Activated naive CD8-positive, alpha-beta T cell treated with anti-CD3 and anti-CD28 coated beads, Interleukin-2, amount 50 U/mL, for 24 hours (primary cell): ENCODE measurements at regions not wholly inside any gene's neighbourhood (a gene's known extent, or its start where the extent isn't known, plus 50 kb on each side); places are given as distances from the start of the nearest gene placed in this dataset.

Experiments
- ATAC-seq: fragments of 150-1000 bp; cut with Tn5 transposase; one replicate; pipeline ENCODE4 v1.10.0; 2021
- DNase-seq: peaks from one replicate; pipeline ENCODE4 v3.0.0; 2021
- H3K27ac Mint-ChIP-seq: one replicate; pipeline ENCODE4 v1.8.0; 2021; ENCODE audit warnings: mild to moderate bottlenecking, mixed read lengths
- H3K27me3 Mint-ChIP-seq: one replicate; pipeline ENCODE4 v1.8.0; 2021; ENCODE audit warnings: mixed read lengths
- H3K36me3 Mint-ChIP-seq: one replicate; pipeline ENCODE4 v1.8.0; 2021; ENCODE audit warnings: low read depth, mixed read lengths
- H3K4me1 Mint-ChIP-seq: one replicate; pipeline ENCODE4 v1.8.0; 2021; ENCODE audit warnings: mixed read lengths
- H3K4me3 Mint-ChIP-seq: one replicate; pipeline ENCODE4 v1.8.0; 2021; ENCODE audit warnings: mild to moderate bottlenecking, moderate library complexity, mixed read lengths
- H3K9me3 Mint-ChIP-seq: one replicate; pipeline ENCODE4 v1.8.0; 2021; ENCODE audit warnings: mixed read lengths

DNA sequence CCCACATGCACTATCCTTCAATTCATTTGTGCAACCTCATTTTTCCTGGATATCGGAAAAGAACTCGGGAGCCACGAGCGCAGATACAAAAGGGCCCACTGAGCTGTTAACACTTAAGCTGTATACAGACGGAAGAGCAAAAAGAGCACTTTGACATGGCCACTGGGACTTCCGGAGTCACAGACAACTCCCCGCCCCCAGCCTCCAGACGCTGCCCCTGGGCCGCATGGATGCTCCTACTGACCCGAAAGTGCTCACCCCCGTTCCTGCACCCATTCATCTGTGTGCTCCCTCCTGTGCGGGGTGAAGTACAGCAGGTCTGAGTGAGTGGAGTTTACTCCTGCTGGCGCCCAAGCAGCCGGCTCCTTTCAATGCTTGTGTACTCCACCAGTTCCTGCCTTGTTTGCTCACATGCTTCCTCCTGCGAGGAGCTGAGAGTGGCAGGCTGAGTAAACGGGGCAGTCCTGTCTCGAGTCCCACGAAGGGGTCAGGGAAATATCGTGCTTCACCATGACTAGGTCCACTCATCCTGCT, 901.0 kb upstream of the CTNND2 start:
- Mint-ChIP-seq H3K36me3 (no peaks in the 10 kb centered on the region), H3K9me3 (peaks cover 3% of the 10 kb centered on the region), H3K27me3 (no peaks in the 10 kb centered on the region), H3K4me1 (no peaks in the 10 kb centered on the region), H3K27ac (no peak overlapping the region), H3K4me3 (no peak overlapping the region)
- DNase-seq (no peak), ATAC-seq (no peak)

DNA sequence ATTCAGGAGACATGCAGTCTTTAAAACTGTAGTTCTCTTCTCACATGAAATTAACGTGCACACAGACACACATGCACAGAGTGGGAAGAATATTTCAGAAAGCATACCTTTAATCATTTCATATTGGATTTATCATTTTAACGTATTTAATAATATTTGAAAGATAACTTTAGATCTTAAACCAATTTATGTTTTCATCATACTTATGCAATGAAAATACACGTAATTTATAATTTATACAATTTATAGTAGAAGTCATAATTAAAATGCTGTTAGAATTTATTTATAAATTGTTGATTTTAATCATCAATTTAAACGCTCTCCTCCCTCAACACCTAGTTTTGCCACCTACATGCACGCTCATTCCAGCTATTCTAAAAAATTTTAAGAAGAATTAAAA, 894.9 kb upstream of the CTNND2 start:
- H3K4me1 Mint-ChIP-seq = no peaks in the 10 kb centered on the region
- ATAC-seq (no peak), DNase-seq (no peak)
- H3K27me3 Mint-ChIP-seq = no peaks in the 10 kb centered on the region
- H3K36me3 Mint-ChIP-seq = peaks cover under 1% of the 10 kb centered on the region
- no peak overlapping the region for H3K27ac Mint-ChIP-seq
- H3K9me3 Mint-ChIP-seq = peaks cover 7% of the 10 kb centered on the region
- H3K4me3 Mint-ChIP-seq = no peak overlapping the region

DNA sequence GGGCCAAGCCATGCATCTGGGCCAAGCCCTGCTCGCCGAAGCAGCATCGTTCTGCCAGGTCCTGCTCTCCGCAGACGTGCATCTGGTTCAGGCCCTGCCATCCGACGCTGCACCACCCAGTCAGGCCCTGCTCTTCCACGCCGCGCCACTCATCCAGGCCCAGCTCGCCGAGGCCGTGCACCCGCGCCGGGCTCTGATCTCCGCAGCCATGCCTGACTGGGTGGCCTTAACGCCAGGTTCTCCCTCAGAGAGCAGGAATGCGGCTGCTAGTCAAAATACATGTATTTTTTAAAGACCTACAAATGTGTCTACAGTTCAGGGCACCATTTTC, 891.1 kb upstream of the CTNND2 start:
- ATAC-seq (no peak), DNase-seq (no peak)
- Mint-ChIP-seq H3K9me3 (peaks cover 7% of the 10 kb centered on the region), H3K36me3 (peaks cover 2% of the 10 kb centered on the region), H3K27me3 (no peaks in the 10 kb centered on the region), H3K4me1 (no peaks in the 10 kb centered on the region), H3K27ac (no peak overlapping the region), H3K4me3 (no peak overlapping the region)

DNA sequence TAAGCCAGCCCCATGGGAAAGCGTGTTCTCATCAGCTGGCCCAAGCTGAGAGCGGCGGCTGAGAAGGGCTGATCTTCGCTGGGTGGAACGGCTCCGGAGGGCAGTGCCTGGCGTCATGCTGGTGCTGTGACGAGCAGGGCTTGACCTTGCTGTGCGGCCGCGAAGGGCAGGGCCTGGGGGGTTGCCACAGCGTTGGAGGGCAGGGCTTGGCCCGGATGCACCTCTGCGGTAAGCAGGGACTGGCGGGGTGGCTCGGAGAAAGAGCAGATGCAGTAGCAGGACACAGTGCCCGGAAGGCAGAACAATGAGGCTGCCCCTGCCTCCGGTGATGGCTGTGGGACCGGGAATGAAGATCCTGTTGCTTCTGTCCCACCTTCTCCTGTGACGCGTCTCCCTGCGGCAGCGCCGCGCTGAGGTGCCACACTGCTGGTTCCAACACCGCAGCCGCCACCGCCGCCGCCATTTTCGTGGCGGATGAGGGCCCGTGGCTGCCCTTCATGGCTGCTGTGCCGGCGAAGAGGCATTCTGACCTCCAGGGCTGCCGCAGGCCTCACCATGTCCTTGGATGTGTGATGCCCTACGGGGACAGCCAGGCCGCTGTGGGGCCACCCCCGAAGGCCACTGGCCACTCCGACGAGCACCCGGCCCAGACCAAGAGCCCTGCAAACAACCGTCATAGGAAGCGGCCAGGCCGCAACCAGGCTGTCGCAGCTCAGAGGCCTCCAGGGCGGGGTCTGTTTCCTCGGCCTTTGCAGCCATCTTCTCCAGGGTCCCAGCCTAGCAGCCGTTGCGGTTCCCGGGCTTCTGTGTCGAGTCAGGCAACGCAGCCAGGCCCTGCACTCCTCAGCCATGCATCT, 890.5 kb upstream of the CTNND2 start:
- DNase-seq = no peak
- H3K4me3 Mint-ChIP-seq = no peak overlapping the region
- H3K4me1 Mint-ChIP-seq = no peaks in the 10 kb centered on the region
- no peak overlapping the region for H3K27ac Mint-ChIP-seq
- H3K9me3 Mint-ChIP-seq = peaks cover 13% of the 10 kb centered on the region
- peaks cover 2% of the 10 kb centered on the region for H3K36me3 Mint-ChIP-seq
- H3K27me3 Mint-ChIP-seq = no peaks in the 10 kb centered on the region
- ATAC-seq = no peak

DNA sequence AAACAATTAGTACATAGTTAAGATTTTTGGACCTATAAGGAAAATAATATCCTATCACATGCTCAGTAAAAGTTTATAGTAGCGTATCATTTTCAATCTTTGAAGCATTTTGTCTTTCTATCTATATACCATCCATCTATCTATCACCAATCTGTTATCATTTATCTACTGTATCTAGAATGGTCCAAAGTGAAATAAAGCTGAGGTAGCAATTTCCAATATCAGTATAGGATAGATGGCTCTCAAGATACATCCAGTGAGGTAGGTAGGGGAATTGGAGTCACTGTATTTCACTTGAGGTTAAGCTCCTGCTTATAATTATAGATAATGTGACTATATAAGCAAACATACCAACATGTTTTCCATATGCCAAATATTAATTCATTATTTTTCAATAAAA, 889.1 kb upstream of the CTNND2 start:
- DNase-seq = no peak
- no peak for ATAC-seq

DNA sequence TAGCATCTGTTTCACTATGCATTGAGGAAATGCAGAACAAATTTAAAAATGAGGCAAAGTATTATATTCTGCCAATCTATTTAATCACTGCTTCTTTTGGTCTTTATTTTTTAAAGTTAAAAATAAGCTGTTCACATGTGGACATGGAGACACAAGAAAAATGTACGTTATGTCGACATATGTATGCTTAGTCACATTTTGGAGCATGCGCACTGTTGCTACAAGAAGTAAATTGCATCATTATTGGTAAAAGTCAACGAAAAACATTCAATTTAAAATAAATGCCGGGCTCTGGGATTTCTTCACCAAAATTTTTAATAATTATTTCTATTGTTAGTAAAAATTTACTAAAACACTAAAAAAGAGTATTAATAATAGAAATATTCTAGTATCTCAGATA, 876.3 kb upstream of the CTNND2 start:
- no peak for DNase-seq
- no peaks in the 10 kb centered on the region for H3K4me1 Mint-ChIP-seq
- no peak for ATAC-seq
- no peaks in the 10 kb centered on the region for H3K36me3 Mint-ChIP-seq
- H3K4me3 Mint-ChIP-seq = no peak overlapping the region
- H3K27ac Mint-ChIP-seq = no peak overlapping the region
- H3K9me3 Mint-ChIP-seq = peaks cover 13% of the 10 kb centered on the region
- H3K27me3 Mint-ChIP-seq = no peaks in the 10 kb centered on the region

More for the DNA sequence above, 889.1 kb upstream of the CTNND2 start:
- Mint-ChIP-seq H3K4me3 (no peak overlapping the region), H3K9me3 (peaks cover 13% of the 10 kb centered on the region), H3K27me3 (no peaks in the 10 kb centered on the region), H3K36me3 (peaks cover 2% of the 10 kb centered on the region), H3K27ac (no peak overlapping the region), H3K4me1 (no peaks in the 10 kb centered on the region)

DNA sequence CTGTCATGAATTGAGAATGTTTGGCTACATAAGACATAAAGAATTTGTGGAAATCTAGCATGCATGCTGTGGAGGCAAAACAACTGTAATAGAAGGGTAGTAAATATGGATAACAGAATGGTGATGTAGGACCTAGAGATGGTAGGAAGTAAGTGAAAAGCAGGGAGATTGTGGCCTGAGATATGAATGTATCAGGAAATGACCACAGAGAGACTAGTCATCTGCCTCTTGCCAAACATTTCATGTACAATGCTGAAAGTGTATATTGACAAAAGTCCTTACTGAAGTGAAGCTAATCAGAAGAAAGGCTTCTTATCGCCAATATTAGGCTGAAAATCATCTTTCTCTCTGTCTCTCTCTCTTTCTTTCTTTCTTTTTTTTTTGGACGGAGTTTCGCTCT, 873.1 kb upstream of the CTNND2 start:
- H3K36me3 Mint-ChIP-seq = no peaks in the 10 kb centered on the region
- no peak overlapping the region for H3K4me3 Mint-ChIP-seq
- no peaks in the 10 kb centered on the region for H3K27me3 Mint-ChIP-seq
- no peaks in the 10 kb centered on the region for H3K4me1 Mint-ChIP-seq
- H3K27ac Mint-ChIP-seq = no peak overlapping the region
- ATAC-seq (no peak), DNase-seq (no peak)
- peaks cover 20% of the 10 kb centered on the region for H3K9me3 Mint-ChIP-seq

DNA sequence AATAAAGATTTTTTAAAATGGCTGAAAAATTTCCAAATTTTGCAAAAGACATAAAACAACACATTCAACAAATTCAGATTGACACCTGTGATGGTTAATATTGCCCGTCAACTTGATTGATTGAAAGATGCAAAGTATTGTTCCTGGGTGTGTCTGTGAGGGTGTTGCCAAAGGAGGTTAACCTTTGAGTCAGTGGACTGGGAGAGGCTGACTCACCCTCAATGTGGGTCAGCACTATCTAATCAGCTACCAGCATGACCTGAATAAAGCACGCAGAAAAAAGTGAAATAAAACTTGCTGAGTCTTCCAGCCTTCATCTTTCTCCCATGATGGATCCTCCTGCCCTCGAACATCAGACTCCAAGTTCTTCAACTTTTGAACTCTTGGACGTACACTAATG, 868.0 kb upstream of the CTNND2 start:
- Mint-ChIP-seq H3K9me3 (peaks cover 11% of the 10 kb centered on the region), H3K27me3 (no peaks in the 10 kb centered on the region), H3K36me3 (no peaks in the 10 kb centered on the region), H3K27ac (no peak overlapping the region), H3K4me3 (no peak overlapping the region), H3K4me1 (no peaks in the 10 kb centered on the region)
- DNase-seq (no peak), ATAC-seq (no peak)

DNA sequence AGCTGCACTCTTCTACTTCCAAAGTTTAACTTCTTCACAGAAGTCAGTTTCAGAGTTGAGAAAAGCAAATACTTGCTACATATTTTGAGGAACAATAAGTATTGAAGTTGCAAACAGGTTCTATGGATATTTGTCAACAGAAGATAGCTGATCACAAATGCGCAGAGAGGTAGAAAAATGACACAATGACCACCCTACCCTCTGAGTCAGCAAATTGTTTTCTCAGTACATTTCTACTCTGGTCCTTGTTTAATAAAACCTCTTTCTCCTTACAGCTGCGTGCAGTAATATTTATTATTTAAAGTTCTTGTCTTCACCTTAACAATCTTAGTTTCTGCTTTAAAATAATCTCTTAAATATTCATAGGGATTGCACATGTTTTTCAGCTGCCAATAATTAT, 855.1 kb upstream of the CTNND2 start:
- H3K4me1 Mint-ChIP-seq = no peaks in the 10 kb centered on the region

DNA sequence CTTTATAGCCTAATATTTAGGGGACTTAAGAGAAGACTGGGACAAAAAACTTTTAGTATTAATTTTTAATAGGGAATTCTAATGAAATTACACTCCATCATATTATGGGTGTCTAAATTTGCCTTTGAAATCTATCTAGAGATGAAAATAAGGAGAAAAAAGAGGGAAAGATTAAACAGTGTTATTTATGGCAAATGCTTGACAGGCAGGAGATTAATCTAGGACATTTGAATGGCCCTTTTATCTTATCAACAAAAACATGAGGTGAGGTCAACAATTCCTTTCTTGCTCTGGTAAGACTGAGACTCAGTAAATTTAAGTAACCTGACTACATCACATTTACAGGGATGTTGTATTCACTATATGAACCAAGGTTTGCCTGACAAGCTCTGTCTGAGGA, 852.8 kb upstream of the CTNND2 start:
- Mint-ChIP-seq H3K4me1 (no peaks in the 10 kb centered on the region), H3K27ac (no peak overlapping the region)
- no peak for ATAC-seq

More for the DNA sequence above, 855.1 kb upstream of the CTNND2 start:
- DNase-seq = no peak
- H3K36me3 Mint-ChIP-seq = no peaks in the 10 kb centered on the region
- H3K27ac Mint-ChIP-seq = no peak overlapping the region
- no peak for ATAC-seq
- peaks cover 9% of the 10 kb centered on the region for H3K9me3 Mint-ChIP-seq
- H3K4me3 Mint-ChIP-seq = no peak overlapping the region
- H3K27me3 Mint-ChIP-seq = no peaks in the 10 kb centered on the region

DNA sequence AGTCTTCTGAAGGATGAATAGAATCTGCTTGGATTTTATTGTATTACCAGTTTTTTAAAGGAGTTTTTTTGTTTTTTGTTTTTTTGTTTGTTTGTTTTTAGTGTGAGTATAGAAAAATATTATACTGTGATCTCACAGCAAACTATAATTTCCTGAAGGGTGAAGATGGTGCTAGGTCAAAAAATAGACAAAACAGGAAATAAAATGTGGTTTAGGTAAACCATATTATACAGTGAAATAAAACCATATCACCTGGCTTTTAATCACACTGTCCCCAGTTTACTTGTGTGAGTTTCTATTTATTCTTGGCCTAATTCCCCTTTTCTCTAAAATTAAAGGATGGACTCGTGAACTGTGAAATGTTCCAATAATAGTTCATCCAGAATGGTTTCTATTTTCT, 841.3 kb upstream of the CTNND2 start:
- no peaks in the 10 kb centered on the region for H3K27me3 Mint-ChIP-seq
- no peak overlapping the region for H3K27ac Mint-ChIP-seq
- H3K36me3 Mint-ChIP-seq = no peaks in the 10 kb centered on the region
- peaks cover 22% of the 10 kb centered on the region for H3K9me3 Mint-ChIP-seq
- H3K4me3 Mint-ChIP-seq = no peak overlapping the region
- no peak for ATAC-seq
- no peaks in the 10 kb centered on the region for H3K4me1 Mint-ChIP-seq
- DNase-seq = no peak

More for the DNA sequence above, 852.8 kb upstream of the CTNND2 start:
- DNase-seq = no peak
- Mint-ChIP-seq H3K27me3 (no peaks in the 10 kb centered on the region), H3K4me3 (no peak overlapping the region), H3K9me3 (peaks cover under 1% of the 10 kb centered on the region), H3K36me3 (no peaks in the 10 kb centered on the region)

DNA sequence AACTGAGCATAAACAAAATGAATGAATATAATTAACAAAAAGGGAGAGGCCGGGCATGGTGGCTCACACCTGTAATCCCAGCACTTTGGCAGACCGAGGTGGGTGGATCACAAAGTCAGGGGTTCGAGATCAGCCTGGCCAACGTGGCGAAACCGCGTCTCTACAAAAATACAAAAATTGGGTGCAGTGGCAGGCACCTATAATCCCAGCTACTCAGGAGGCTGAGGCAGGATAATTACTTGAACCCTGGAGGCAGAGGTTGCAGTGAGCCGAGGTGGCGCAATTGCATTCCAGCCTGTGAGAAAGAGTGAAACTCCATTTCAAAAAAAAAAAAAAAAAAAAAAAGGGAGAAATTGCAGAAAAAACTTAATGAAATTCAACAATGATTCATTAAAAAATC, 839.3 kb upstream of the CTNND2 start:
- H3K4me1 Mint-ChIP-seq = no peaks in the 10 kb centered on the region
- ATAC-seq (no peak), DNase-seq (no peak)
- no peak overlapping the region for H3K27ac Mint-ChIP-seq
- H3K9me3 Mint-ChIP-seq = peaks cover 27% of the 10 kb centered on the region
- H3K4me3 Mint-ChIP-seq = no peak overlapping the region
- no peaks in the 10 kb centered on the region for H3K36me3 Mint-ChIP-seq
- no peaks in the 10 kb centered on the region for H3K27me3 Mint-ChIP-seq

DNA sequence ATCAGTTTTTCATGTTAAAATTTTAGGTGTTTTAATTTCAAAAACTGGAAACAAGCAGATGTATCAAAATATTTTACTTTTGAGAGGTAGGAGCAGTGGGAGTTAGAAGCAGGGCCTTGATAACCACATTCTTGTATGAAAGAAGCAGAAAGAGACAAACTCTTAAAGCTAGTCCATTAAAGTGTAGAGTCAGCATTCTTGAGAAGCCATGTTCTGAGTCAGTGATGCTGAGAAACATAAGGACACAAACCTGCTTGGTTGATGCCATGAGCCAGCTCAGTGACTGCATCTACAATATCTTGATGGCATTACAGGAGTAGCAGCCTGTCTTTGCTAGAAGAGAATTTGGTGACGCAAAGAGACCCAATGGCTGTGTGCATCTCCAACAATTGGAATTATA, 826.1 kb upstream of the CTNND2 start:
- no peaks in the 10 kb centered on the region for H3K4me1 Mint-ChIP-seq
- DNase-seq (no peak), ATAC-seq (no peak)
- no peak overlapping the region for H3K4me3 Mint-ChIP-seq
- H3K9me3 Mint-ChIP-seq = peaks cover 21% of the 10 kb centered on the region
- H3K36me3 Mint-ChIP-seq = no peaks in the 10 kb centered on the region
- H3K27me3 Mint-ChIP-seq = no peaks in the 10 kb centered on the region
- no peak overlapping the region for H3K27ac Mint-ChIP-seq

DNA sequence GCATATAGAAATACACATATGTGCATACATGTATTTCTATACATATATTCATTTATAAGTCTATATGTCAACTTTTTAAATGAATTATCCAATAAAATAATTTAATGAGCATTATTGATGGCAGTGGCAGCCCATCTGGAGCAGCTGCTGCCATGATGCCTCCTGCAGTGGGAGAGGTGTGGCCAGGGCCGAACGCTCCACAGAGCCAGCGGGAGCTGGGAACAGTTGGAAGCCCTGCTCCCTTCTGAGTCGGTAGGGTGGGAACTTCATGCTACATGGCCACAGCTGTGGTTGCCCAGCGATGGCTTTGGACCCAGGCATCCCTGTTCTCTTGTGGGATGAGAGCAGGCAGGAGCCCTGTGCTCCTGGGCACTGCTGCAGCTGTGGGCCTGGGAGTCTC, 812.4 kb upstream of the CTNND2 start:
- Mint-ChIP-seq H3K36me3 (no peaks in the 10 kb centered on the region), H3K27me3 (no peaks in the 10 kb centered on the region), H3K27ac (no peak overlapping the region), H3K4me1 (no peaks in the 10 kb centered on the region), H3K4me3 (no peak overlapping the region), H3K9me3 (peaks cover 10% of the 10 kb centered on the region)
- ATAC-seq (no peak), DNase-seq (no peak)

DNA sequence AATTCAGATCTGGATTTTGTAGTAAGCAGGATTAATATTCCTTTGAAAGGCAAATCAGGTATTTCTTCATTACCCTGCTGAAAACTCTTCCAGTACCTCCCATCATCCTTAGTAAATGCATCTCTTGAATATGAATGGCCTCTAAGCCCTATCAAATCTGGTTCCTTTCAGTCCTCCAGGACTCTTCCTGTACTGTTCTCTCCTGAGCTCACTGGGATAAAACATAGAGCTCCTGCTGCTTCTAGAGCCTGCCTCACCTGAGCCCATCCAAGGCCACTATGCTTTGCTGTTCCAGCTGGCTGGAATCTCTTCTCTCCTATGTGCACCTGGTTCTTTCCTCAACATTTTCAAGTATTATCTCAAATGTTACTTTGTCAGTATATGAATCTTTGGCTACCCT, 803.3 kb upstream of the CTNND2 start:
- Mint-ChIP-seq H3K4me3 (no peak overlapping the region), H3K36me3 (no peaks in the 10 kb centered on the region), H3K27ac (no peak overlapping the region), H3K27me3 (no peaks in the 10 kb centered on the region), H3K4me1 (no peaks in the 10 kb centered on the region), H3K9me3 (peaks cover 4% of the 10 kb centered on the region)
- DNase-seq = no peak
- ATAC-seq = no peak

DNA sequence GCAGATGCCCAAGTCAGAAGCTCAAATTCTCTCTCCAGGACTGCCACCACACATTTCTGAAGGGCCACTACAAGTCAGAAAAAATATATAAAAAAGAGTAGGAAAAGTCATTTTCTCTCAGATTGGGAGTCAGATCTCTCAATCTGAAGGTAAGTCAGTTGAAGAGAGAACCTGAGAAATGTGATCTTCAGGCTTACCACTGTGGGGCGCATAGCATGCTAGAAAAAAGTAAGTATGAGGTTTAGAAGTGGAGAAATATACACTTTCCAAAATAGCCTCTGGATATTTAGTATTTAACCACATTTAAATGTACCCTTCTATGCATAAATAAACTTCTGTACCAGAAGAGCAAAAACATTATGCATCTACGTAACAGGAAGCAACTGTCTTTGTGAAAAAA, 800.7 kb upstream of the CTNND2 start:
- DNase-seq = no peak
- no peak for ATAC-seq
- no peaks in the 10 kb centered on the region for H3K4me1 Mint-ChIP-seq
- H3K4me3 Mint-ChIP-seq = no peak overlapping the region
- no peaks in the 10 kb centered on the region for H3K36me3 Mint-ChIP-seq
- peaks cover 8% of the 10 kb centered on the region for H3K9me3 Mint-ChIP-seq
- no peak overlapping the region for H3K27ac Mint-ChIP-seq
- no peaks in the 10 kb centered on the region for H3K27me3 Mint-ChIP-seq
